Right lobe of liver (tissue), 4 donors: ENCODE measurements at regions not wholly inside any gene's neighbourhood (a gene's known extent, or its start where the extent isn't known, plus 50 kb on each side); places are given as distances from the start of the nearest gene placed in this dataset.

Experiments
- POLR2A ChIP-seq: fragments of 450-650 bp; IDR thresholded peaks from one replicate; pipeline ENCODE4 v1.6.1; 2017; ENCODE audit warnings: antibody characterized with exemption, mild to moderate bottlenecking
- TF ChIP-seq, protein P1 (sequence below), 4 donors: fragments of 200-600 bp in 3 of 4; fragments of 450-650 bp in 1 of 4; IDR thresholded peaks; one replicate each; pipeline versions ENCODE4 v1.5.1 to v1.8.0; 2016 to 2022; ENCODE audit warnings: antibody characterized with exemption in 4 of 4, mild to moderate bottlenecking in 2 of 4
- donor health status: DM: no; HTN: no; CAD: no.
- donor health status: DM: no; HTN: no; CAD: no.
- donor health status: DM: no; HTN: yes; CAD: no.

- TF ChIP-seq, protein P1, sequence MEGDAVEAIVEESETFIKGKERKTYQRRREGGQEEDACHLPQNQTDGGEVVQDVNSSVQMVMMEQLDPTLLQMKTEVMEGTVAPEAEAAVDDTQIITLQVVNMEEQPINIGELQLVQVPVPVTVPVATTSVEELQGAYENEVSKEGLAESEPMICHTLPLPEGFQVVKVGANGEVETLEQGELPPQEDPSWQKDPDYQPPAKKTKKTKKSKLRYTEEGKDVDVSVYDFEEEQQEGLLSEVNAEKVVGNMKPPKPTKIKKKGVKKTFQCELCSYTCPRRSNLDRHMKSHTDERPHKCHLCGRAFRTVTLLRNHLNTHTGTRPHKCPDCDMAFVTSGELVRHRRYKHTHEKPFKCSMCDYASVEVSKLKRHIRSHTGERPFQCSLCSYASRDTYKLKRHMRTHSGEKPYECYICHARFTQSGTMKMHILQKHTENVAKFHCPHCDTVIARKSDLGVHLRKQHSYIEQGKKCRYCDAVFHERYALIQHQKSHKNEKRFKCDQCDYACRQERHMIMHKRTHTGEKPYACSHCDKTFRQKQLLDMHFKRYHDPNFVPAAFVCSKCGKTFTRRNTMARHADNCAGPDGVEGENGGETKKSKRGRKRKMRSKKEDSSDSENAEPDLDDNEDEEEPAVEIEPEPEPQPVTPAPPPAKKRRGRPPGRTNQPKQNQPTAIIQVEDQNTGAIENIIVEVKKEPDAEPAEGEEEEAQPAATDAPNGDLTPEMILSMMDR (IDR thresholded peaks at IDR 0.05) = no peak
- no peak for TF ChIP-seq POLR2A
These were observed 65.3 kb upstream of the SNRK start for GRCh38 chr3:43221076-43221475.
